Ascending aorta (tissue), 2 donors: ENCODE measurements at regions not wholly inside any gene's neighbourhood (a gene's known extent, or its start where the extent isn't known, plus 50 kb on each side); places are given as distances from the start of the nearest gene placed in this dataset.

Source experiments
- DNase-seq, 2 donors: peaks; one replicate each; pipeline ENCODE4 v3.0.0-alpha.2; 2019; ENCODE audit warnings: low spot score in 2 of 2
- H3K27ac ChIP-seq, 2 donors: fragments of 200-600 bp; sonication (generic); one replicate each; pipeline ENCODE4 v1.5.1; 2016 to 2017; ENCODE audit warnings: mild to moderate bottlenecking in 1 of 2
- H3K27me3 ChIP-seq: fragments of 200-600 bp; sonication (generic); one replicate; pipeline ENCODE4 v1.5.1; 2017
- H3K36me3 ChIP-seq, 2 donors: fragments of 200-600 bp; sonication (generic); one replicate each; pipeline ENCODE4 v1.5.1; 2016
- H3K4me1 ChIP-seq, 2 donors: fragments of 200-600 bp; sonication (generic); one replicate each; pipeline ENCODE4 v1.5.1; 2016 to 2017; ENCODE audit warnings: mild to moderate bottlenecking in 1 of 2
- H3K4me3 ChIP-seq, 2 donors: fragments of 200-600 bp; sonication (generic); one replicate each; pipeline ENCODE4 v1.5.1; 2016 to 2017; ENCODE audit warnings: mild to moderate bottlenecking in 1 of 2
- H3K9me3 ChIP-seq, 2 donors: fragments of 200-600 bp; sonication (generic); one replicate each; pipeline ENCODE4 v1.5.1; 2016
- intact Hi-C: fragments of 100-400 bp; cut with DNase I; formaldehyde crosslinking; loops from one replicate; pipeline ENCODE4 v1.15.1; 2023
- TF ChIP-seq, protein P1 (sequence below), 3 experiments: fragments of 200-600 bp in 2 of 3; fragments of 450-650 bp in 1 of 3; sonication (generic) in 2 of 3; IDR thresholded peaks; one replicate each; pipeline ENCODE4 v1.5.1; 2016 to 2019; ENCODE audit warnings: antibody characterized with exemption in 3 of 3, mild to moderate bottlenecking in 1 of 3, moderate library complexity in 1 of 3

DNA sequence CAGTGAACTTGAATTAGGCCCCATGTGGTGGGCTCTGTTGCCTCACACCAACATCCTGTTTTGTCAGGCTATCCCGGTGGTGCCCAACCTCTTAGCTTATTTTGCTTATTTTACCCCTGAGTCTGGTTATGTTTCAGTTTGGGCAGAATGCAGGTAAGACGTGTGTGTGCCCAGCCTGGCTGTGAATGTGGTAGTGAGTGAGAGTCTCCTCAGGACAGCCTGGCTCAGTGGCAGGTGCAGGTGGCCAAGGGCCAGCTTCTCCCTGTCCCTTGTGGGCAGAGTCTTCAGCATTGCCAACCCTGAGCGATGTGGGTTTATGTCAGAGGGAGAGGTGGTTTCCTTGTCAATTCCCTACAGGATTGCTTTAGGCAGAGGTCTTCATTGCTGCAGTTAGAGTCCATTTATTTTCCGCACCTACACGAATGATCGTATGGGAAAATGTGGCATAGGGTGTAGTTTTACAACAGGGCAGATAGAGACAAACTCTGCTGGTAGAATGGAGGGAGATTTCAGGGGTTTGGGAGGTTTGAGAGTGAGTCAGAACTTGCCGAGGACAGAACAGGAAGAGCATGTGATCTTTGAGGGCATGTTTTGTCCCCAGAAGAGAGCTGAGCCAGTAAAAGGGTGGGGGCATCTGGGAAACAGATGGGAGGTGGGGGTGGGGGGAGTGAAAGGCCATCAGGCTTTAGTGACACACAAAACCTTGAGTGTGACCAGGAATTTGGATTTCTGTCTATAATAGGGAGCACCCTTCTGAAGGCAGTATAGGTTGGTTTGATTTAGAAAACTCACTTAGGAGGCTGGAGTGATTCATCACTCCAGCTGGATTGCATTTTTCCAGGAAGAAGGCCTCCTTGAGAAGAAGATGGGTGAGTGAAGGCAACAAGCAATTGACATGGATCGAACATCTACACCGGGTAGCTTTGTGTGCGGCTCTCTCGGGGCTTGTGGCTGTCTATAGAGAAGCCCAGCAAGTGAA lies 156.2 kb upstream of the CELF4 start:
- TF ChIP-seq, protein P1, sequence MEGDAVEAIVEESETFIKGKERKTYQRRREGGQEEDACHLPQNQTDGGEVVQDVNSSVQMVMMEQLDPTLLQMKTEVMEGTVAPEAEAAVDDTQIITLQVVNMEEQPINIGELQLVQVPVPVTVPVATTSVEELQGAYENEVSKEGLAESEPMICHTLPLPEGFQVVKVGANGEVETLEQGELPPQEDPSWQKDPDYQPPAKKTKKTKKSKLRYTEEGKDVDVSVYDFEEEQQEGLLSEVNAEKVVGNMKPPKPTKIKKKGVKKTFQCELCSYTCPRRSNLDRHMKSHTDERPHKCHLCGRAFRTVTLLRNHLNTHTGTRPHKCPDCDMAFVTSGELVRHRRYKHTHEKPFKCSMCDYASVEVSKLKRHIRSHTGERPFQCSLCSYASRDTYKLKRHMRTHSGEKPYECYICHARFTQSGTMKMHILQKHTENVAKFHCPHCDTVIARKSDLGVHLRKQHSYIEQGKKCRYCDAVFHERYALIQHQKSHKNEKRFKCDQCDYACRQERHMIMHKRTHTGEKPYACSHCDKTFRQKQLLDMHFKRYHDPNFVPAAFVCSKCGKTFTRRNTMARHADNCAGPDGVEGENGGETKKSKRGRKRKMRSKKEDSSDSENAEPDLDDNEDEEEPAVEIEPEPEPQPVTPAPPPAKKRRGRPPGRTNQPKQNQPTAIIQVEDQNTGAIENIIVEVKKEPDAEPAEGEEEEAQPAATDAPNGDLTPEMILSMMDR (IDR thresholded peaks at IDR 0.05), result no peak
- Histone ChIP-seq H3K36me3 (no peaks in the 10 kb centered on the region), H3K27me3 (no peaks in the 10 kb centered on the region), H3K4me1 (no peaks in the 10 kb centered on the region), H3K9me3 (no peaks in the 10 kb centered on the region), H3K27ac (no peak overlapping the region), H3K4me3 (no peak overlapping the region)
- intact Hi-C loops, result no loop called here
- DNase-seq, result no peak

DNA sequence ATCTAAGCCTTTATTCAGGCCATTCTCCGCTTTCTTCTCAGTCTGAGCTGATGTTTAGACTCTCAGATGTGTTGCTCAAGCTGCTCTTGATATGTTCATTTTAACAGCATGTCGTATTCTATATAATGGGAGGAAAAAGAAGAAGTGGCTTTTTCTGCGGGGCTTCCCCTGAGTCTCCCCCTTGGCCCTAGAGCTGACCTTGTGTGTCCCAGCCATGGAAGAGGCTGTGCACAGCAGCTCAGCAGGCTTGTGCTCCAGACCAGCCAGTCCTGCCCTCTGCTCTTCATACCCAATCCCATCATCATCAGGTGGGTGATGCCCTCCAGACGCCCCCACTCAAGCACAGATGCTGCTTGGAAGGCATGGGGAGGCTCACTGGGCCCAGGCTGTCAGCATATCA lies 155.1 kb upstream of the CELF4 start:
- Histone ChIP-seq H3K36me3 (no peaks in the 10 kb centered on the region), H3K4me1 (no peaks in the 10 kb centered on the region), H3K27ac (no peak overlapping the region), H3K27me3 (no peaks in the 10 kb centered on the region), H3K4me3 (no peak overlapping the region), H3K9me3 (no peaks in the 10 kb centered on the region)
- DNase-seq, result no peak
- TF ChIP-seq, protein P1 (IDR thresholded peaks at IDR 0.05), result no peak
- intact Hi-C loops, result no loop called here

- no peak overlapping the region for H3K4me3 ChIP-seq
- no peaks in the 10 kb centered on the region for H3K4me1 ChIP-seq
- H3K27ac ChIP-seq, result no peak overlapping the region
- H3K9me3 ChIP-seq, result no peaks in the 10 kb centered on the region
- TF ChIP-seq, protein P1 (IDR thresholded peaks at IDR 0.05), result no peak
- H3K27me3 ChIP-seq, result no peaks in the 10 kb centered on the region
- no peaks in the 10 kb centered on the region for H3K36me3 ChIP-seq
- DNase-seq, result no peak
- intact Hi-C loops, result no loop called here
These were observed 152.1 kb upstream of the CELF4 start for GRCh38 chr18:37717656-37718055.

DNA sequence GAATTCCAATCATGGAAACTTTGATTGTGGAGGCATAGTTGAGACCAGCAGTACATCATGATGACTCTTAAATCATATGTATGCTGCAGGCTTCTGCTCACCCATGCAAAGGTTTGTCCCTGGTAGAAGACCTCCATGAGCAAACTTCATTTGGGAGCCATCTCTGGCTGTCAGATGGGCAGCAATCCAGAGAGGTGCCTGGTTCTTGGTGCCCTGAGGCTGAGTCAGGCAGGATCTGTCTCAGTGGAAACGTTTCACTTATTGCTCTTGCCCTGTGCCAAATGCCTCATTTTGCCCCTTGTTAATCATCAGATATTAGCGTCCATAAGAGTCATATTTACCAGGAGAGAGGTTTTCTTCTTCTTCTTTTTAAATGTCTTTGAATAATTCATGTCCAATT lies 151.5 kb upstream of the CELF4 start:
- TF ChIP-seq, protein P1 (IDR thresholded peaks at IDR 0.05), result no peak
- intact Hi-C loops, result no loop called here
- H3K36me3 ChIP-seq, result no peaks in the 10 kb centered on the region
- no peaks in the 10 kb centered on the region for H3K9me3 ChIP-seq
- H3K27ac ChIP-seq, result no peak overlapping the region
- H3K4me1 ChIP-seq, result no peaks in the 10 kb centered on the region
- no peak for DNase-seq
- no peak overlapping the region for H3K4me3 ChIP-seq
- H3K27me3 ChIP-seq, result no peaks in the 10 kb centered on the region

DNA sequence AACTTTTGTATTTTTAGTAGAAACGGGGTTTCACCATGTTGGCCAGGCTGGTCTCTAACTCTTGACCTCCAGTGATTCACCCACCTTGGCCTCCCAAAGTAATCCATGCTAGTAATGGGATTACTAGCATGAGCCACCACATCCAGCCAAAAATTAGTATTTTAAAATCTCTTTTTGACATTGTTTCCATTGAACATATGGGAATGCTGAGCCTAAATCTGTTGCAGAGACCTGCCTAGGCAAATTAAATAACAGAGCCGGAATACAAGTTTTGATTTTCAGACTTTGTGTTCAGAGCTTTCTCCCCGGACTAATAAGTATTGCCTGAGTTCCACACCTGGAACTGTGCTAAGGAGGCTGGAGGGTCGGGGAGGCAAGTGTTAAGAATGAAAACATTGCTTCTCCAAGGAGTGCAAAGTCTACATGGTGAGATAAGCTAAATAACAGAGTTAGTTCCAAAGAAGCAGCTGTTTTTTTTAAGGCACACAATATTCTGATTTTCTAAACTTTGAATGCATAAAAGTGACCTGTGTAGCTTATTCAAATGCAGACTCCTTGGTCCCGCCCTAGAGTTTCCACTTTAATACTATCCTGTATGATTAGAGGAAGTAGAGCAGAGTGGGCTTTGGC lies 150.6 kb upstream of the CELF4 start:
- no peaks in the 10 kb centered on the region for H3K36me3 ChIP-seq
- intact Hi-C loops, result no loop called here
- no peak overlapping the region for H3K27ac ChIP-seq
- H3K4me1 ChIP-seq, result no peaks in the 10 kb centered on the region
- TF ChIP-seq, protein P1 (IDR thresholded peaks at IDR 0.05), result no peak
- no peak for DNase-seq
- no peak overlapping the region for H3K4me3 ChIP-seq
- H3K9me3 ChIP-seq, result no peaks in the 10 kb centered on the region
- no peaks in the 10 kb centered on the region for H3K27me3 ChIP-seq
